NCI-H2029 (cell line): ENCODE measurements at regions not wholly inside any gene's neighbourhood (a gene's known extent, or its start where the extent isn't known, plus 50 kb on each side); places are given as distances from the start of the nearest gene placed in this dataset.
"Not testable (repeated sequence)": the region's sequence is repeated elsewhere in the genome, so short reads cannot be mapped to it uniquely, and the experiment has no call there.

Source experiments
- DNase-seq: peaks from one replicate; lab custom pipeline; 2025; lab: John Stamatoyannopoulos, UW

- not testable (repeated sequence) for DNase-seq
Measured at GRCh38 chr4:10828918-10829538, 144.5 kb upstream of the CLNK start.

- no peak for DNase-seq
Measured at GRCh38 chr4:10821826-10822225, 137.3 kb upstream of the CLNK start.

- no peak for DNase-seq
Measured at GRCh38 chr4:10816571-10816970, 132.0 kb upstream of the CLNK start.

- DNase-seq = no peak
Measured at GRCh38 chr4:10811991-10812390, 127.4 kb upstream of the CLNK start.

GRCh38 chr4:10810411-10810810, 125.8 kb upstream of the CLNK start:
- DNase-seq = no peak

GRCh38 chr4:10809905-10810304, 125.3 kb upstream of the CLNK start:
- no peak for DNase-seq

GRCh38 chr4:10808591-10808990, 124.0 kb upstream of the CLNK start:
- peak; percentile 31 for DNase-seq

- no peak for DNase-seq
Measured at GRCh38 chr4:10806953-10807645, 122.5 kb upstream of the CLNK start.

GRCh38 chr4:10803713-10804343, 119.3 kb upstream of the CLNK start:
- no peak for DNase-seq

GRCh38 chr4:10787365-10787764, 102.8 kb upstream of the CLNK start:
- no peak for DNase-seq

- no peak for DNase-seq
Measured at GRCh38 chr4:10784621-10785020, 100.1 kb upstream of the CLNK start.

GRCh38 chr4:10783351-10783750, 98.8 kb upstream of the CLNK start:
- DNase-seq = no peak

GRCh38 chr4:10781805-10782204, 97.2 kb upstream of the CLNK start:
- no peak for DNase-seq

- DNase-seq = not testable (repeated sequence)
Measured at GRCh38 chr4:10780803-10781202, 96.2 kb upstream of the CLNK start.

- DNase-seq = not testable (repeated sequence)
Measured at GRCh38 chr4:10775132-10775531, 90.6 kb upstream of the CLNK start.

- no peak for DNase-seq
Measured at GRCh38 chr4:10773656-10774055, 89.1 kb upstream of the CLNK start.

GRCh38 chr4:10773010-10773409, 88.4 kb upstream of the CLNK start:
- peak; percentile 86 for DNase-seq

- DNase-seq = no peak
Measured at GRCh38 chr4:10765386-10765785, 80.8 kb upstream of the CLNK start.

GRCh38 chr4:10762561-10762960, 78.0 kb upstream of the CLNK start:
- DNase-seq = peak; percentile 53

- DNase-seq = no peak
Measured at GRCh38 chr4:10761903-10762302, 77.3 kb upstream of the CLNK start.

GRCh38 chr4:10760086-10760485, 75.5 kb upstream of the CLNK start:
- DNase-seq = no peak

- no peak for DNase-seq
Measured at GRCh38 chr4:10758906-10759305, 74.3 kb upstream of the CLNK start.

GRCh38 chr4:10753856-10754402, 69.4 kb upstream of the CLNK start:
- DNase-seq = peak; percentile 50
